ENCODE measurements at regions not wholly inside any gene's neighbourhood (a gene's known extent, or its start where the extent isn't known, plus 50 kb on each side); places are given as distances from the start of the nearest gene placed in this dataset.

DNA sequence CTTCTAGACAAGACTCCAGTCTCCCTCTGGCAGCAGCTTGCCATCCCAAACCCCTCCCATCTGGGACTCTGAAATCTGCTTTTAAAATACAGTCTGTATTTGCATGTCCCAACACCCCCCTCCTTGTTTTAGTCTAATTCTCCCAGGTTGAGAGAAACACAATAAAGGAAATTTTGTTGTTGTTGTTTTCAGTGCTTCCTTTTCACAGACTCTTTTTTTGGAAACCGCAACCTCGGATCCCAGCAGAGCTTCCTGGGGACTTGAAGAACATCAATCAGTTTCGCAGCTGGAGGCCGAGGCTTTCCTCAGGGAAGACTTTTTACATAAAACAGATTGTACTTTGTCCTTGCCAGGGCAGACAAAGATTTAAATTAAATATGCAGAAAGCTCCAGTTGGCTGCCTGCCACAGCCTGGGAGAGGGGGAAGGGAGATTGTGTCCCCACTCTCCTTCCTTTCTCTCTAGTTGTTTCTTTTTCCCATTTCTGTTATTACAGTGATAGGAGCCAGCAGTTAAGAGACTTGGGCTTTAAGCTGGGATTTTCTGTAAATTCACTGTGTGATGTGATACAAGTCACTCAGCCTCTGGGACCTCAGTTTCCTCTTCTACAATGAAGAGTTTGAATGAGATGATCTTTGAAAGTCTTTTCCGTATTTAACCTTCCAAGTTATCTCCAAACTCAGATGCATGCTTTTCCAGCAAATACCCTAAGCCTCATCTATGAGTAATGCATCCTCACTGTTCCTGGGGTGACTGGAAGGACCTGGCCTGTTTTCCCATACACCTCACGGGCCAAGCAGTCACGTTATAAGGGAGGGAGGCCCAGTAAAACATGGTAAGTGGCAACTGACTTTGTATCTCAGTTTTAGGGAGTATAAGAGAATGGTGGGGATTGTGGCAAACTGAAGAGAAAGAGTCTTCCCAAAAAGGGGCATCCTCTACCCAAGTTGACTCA is 192.3 kb downstream of the REEP3 start:
- ATAC-seq (ENCODE audit: low read depth) (no peak), DNase-seq (no peak)
- no peak overlapping the region for H3K4me3 Mint-ChIP-seq
- intact Hi-C loops (cut with micrococcal nuclease), result loop anchor here (2.0 kb wide), 1 partner anchor 15 kb away; no protein-coding TSS in a partner anchor
- no peaks in the 10 kb centered on the region for H3K9me3 Mint-ChIP-seq
- H3K27me3 Mint-ChIP-seq, result no peaks in the 10 kb centered on the region
- TF ChIP-seq, protein P1, sequence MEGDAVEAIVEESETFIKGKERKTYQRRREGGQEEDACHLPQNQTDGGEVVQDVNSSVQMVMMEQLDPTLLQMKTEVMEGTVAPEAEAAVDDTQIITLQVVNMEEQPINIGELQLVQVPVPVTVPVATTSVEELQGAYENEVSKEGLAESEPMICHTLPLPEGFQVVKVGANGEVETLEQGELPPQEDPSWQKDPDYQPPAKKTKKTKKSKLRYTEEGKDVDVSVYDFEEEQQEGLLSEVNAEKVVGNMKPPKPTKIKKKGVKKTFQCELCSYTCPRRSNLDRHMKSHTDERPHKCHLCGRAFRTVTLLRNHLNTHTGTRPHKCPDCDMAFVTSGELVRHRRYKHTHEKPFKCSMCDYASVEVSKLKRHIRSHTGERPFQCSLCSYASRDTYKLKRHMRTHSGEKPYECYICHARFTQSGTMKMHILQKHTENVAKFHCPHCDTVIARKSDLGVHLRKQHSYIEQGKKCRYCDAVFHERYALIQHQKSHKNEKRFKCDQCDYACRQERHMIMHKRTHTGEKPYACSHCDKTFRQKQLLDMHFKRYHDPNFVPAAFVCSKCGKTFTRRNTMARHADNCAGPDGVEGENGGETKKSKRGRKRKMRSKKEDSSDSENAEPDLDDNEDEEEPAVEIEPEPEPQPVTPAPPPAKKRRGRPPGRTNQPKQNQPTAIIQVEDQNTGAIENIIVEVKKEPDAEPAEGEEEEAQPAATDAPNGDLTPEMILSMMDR (IDR thresholded peaks at IDR 0.05), result no peak
- H3K4me1 Mint-ChIP-seq, result peaks cover 21% of the 10 kb centered on the region
- no peaks in the 10 kb centered on the region for H3K36me3 Mint-ChIP-seq (ENCODE audit: low read depth)
- H3K27ac Mint-ChIP-seq, result no peak overlapping the region
- ChIA-PET CTCF (interaction anchor here (1.3 kb wide), 1 partner anchor 546 kb away, joined by 3 read pairs; no protein-coding TSS in a partner anchor), POLR2A (no interaction called here)

DNA sequence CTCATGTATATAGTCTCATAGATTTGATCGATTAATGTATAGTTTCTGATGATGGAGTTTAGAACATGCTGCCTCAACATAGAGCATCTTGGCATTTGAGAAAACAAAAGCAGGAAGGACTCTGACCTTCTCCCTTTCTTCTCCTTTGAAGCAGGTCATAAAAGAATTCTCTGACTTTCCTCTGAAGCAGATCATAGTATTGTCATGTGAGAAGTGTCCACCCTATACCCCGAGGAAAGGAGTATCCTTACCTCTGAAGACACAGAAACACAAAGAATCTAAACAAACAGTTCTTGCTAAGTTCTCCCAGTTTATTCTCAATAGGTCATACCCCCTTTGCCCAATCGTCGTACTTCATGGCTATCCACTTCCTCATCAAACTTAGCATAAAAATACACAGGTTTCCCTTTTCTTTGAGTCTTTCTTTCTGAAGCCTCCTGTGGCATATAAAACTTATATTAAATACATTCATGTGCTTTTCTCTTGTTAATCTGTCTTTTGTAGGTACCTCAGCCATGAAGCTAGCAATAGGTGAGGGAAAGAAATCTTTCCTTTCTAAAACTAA is 194.9 kb downstream of the REEP3 start:
- ChIA-PET CTCF (interaction anchor here (0.8 to 9.5 kb wide), 6 partner anchors 9 to 555 kb away, joined by 3 to 246 read pairs (median 3); no protein-coding TSS in a partner anchor), POLR2A (no interaction called here)
- no peaks in the 10 kb centered on the region for H3K9me3 Mint-ChIP-seq
- no peaks in the 10 kb centered on the region for H3K27me3 Mint-ChIP-seq
- H3K4me1 Mint-ChIP-seq, result peaks cover 17% of the 10 kb centered on the region
- TF ChIP-seq, protein P1 (IDR thresholded peaks at IDR 0.05), result no peak
- DNase-seq, result no peak
- no peaks in the 10 kb centered on the region for H3K36me3 Mint-ChIP-seq (ENCODE audit: low read depth)
- ATAC-seq (ENCODE audit: low read depth), result no peak
- intact Hi-C loops (cut with micrococcal nuclease), result no loop called here
- H3K4me3 Mint-ChIP-seq, result no peak overlapping the region
- H3K27ac Mint-ChIP-seq, result no peak overlapping the region

DNA sequence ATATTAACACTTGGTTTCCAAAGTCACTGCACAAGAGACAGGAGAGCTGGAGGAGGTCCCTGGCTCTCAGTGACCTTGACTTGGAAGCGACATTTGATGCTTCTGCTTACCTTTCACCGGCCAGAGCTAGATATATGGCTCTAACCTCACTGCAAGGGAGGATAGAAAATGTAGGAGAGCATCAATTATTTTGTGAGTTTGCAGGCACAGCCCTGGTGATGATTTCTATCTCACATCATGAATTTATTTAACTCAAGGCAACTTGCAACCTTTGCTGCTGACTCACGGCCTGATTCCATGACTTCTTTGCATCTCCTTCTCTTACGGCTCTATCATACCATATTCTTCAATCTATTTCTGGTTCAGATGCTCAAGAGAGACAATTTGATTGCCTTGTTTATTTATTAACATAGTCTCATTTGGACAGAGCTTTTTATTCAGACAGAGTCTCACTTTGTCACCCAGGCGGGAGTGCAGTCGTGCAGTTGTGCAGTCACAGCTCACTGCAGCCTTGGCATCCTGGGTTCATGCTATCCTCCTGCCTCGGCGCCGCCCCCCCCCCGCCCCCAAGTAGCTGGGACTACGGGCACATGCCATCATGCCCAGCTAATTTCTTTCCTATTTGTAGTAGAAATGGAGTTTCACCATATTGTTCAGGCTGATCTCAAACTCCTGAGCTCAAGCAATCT is 196.0 kb downstream of the REEP3 start:
- Mint-ChIP-seq H3K4me1 (peaks cover 12% of the 10 kb centered on the region), H3K27ac (no peak overlapping the region), H3K4me3 (no peak overlapping the region), H3K9me3 (no peaks in the 10 kb centered on the region), H3K36me3 (ENCODE audit: low read depth) (no peaks in the 10 kb centered on the region), H3K27me3 (peaks cover under 1% of the 10 kb centered on the region)
- intact Hi-C loops (cut with micrococcal nuclease), result no loop called here
- ATAC-seq (ENCODE audit: low read depth) (no peak), DNase-seq (no peak)
- CTCF ChIA-PET, result interaction anchor here (0.8 to 9.5 kb wide), 6 partner anchors 10 to 556 kb away, joined by 3 to 246 read pairs (median 3); no protein-coding TSS in a partner anchor
- POLR2A ChIA-PET, result interaction anchor here (1.2 kb wide), 1 partner anchor 550 kb away, joined by 4 read pairs; no protein-coding TSS in a partner anchor
- TF ChIP-seq, protein P1 (IDR thresholded peaks at IDR 0.05), result no peak

DNA sequence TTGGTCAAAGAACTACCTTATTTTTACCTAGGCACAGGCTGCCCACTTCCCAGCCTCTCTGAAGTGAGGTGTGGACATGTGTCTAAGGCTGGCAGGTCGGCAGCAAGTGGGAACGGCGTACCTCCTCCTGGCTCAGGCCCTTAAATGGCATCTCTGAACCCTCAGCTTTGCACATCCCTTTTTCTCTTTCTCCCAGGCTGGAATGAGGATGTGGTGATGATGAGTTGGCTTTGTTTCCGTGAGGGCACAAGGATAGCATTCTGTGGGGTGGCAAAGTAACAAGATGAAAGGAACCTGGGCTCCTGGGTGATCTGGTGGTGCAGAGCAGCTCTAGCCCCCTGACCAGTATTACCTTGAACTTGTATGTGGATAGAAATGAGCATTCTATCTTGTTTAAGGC is 196.8 kb downstream of the REEP3 start:
- no peaks in the 10 kb centered on the region for H3K36me3 Mint-ChIP-seq (ENCODE audit: low read depth)

More for the DNA sequence above, 196.8 kb downstream of the REEP3 start:
- TF ChIP-seq, protein P1 (IDR thresholded peaks at IDR 0.05), result no peak
- H3K4me3 Mint-ChIP-seq, result no peak overlapping the region
- peaks cover 6% of the 10 kb centered on the region for H3K27me3 Mint-ChIP-seq
- ATAC-seq (ENCODE audit: low read depth) (no peak), DNase-seq (no peak)
- no peak overlapping the region for H3K27ac Mint-ChIP-seq
- H3K9me3 Mint-ChIP-seq, result no peaks in the 10 kb centered on the region
- intact Hi-C loops (cut with micrococcal nuclease), result no loop called here
- H3K4me1 Mint-ChIP-seq, result peaks cover 12% of the 10 kb centered on the region
- ChIA-PET CTCF (interaction anchor here (0.6 to 9.5 kb wide), 9 partner anchors 15 to 559 kb away, joined by 3 to 246 read pairs (median 6); no protein-coding TSS in a partner anchor), POLR2A (interaction anchor here (1.2 kb wide), 1 partner anchor 551 kb away, joined by 4 read pairs; no protein-coding TSS in a partner anchor)
